Activated naive CD8-positive, alpha-beta T cell treated with anti-CD3 and anti-CD28 coated beads, Interleukin-2, amount 10 ng/mL, durations not matched to agents 7 days and 5 days (primary cell): ENCODE measurements at regions not wholly inside any gene's neighbourhood (a gene's known extent, or its start where the extent isn't known, plus 50 kb on each side); places are given as distances from the start of the nearest gene placed in this dataset.

ENCODE experiments used
- ATAC-seq: fragments of 150-1000 bp; cut with Tn5 transposase; one replicate; pipeline ENCODE4 v1.10.0; 2021; ENCODE audit warnings: low read depth, moderate library complexity
- POLR2A ChIA-PET: fragments of 350-600 bp; sonication (Branson Sonifier 250); formaldehyde crosslinking; loops from one replicate; lab custom pipeline; 2021; ENCODE audit warnings: antibody characterized with exemption; lab: Charles Lee
- DNase-seq: peaks from one replicate; pipeline ENCODE4 v3.0.0; 2021
- H3K27ac Mint-ChIP-seq: one replicate; pipeline ENCODE4 v1.8.0; 2022; ENCODE audit warnings: mild to moderate bottlenecking, mixed read lengths
- H3K27me3 Mint-ChIP-seq: one replicate; pipeline ENCODE4 v1.8.0; 2022; ENCODE audit warnings: mild to moderate bottlenecking, moderate library complexity, mixed read lengths
- H3K36me3 Mint-ChIP-seq: one replicate; pipeline ENCODE4 v1.8.0; 2021; ENCODE audit warnings: mild to moderate bottlenecking, mixed read lengths
- H3K4me1 Mint-ChIP-seq: one replicate; pipeline ENCODE4 v1.8.0; 2021; ENCODE audit warnings: mixed read lengths
- H3K4me3 Mint-ChIP-seq: one replicate; pipeline ENCODE4 v1.8.0; 2022; ENCODE audit warnings: mild to moderate bottlenecking, moderate library complexity, mixed read lengths
- H3K9me3 Mint-ChIP-seq: one replicate; pipeline ENCODE4 v1.8.0; 2021; ENCODE audit warnings: mixed read lengths

GRCh38 chr13:73189362-73189761 is 130.6 kb downstream of the KLF5 start:
- DNase-seq (no peak), ATAC-seq (no peak)
- no peak overlapping the region for H3K4me3 Mint-ChIP-seq
- H3K27ac Mint-ChIP-seq = no peak overlapping the region
- peaks cover 4% of the 10 kb centered on the region for H3K27me3 Mint-ChIP-seq
- peaks cover 3% of the 10 kb centered on the region for H3K9me3 Mint-ChIP-seq
- POLR2A ChIA-PET = interaction anchor here (0.6 kb wide), 1 partner anchor 8 kb away, joined by 3 read pairs; no protein-coding TSS in a partner anchor
- no peaks in the 10 kb centered on the region for H3K36me3 Mint-ChIP-seq
- peaks cover 3% of the 10 kb centered on the region for H3K4me1 Mint-ChIP-seq

GRCh38 chr13:73187106-73187505 is 128.3 kb downstream of the KLF5 start:
- DNase-seq (no peak), ATAC-seq (no peak)
- POLR2A ChIA-PET = no interaction called here
- no peaks in the 10 kb centered on the region for H3K36me3 Mint-ChIP-seq
- H3K9me3 Mint-ChIP-seq = peaks cover 1% of the 10 kb centered on the region
- no peak overlapping the region for H3K4me3 Mint-ChIP-seq
- H3K27ac Mint-ChIP-seq = no peak overlapping the region
- peaks cover 3% of the 10 kb centered on the region for H3K4me1 Mint-ChIP-seq
- H3K27me3 Mint-ChIP-seq = peaks cover 3% of the 10 kb centered on the region

- ATAC-seq (no peak), DNase-seq (no peak)
- Mint-ChIP-seq H3K27ac (no peak overlapping the region), H3K4me1 (no peaks in the 10 kb centered on the region), H3K9me3 (peaks cover 1% of the 10 kb centered on the region), H3K4me3 (no peak overlapping the region), H3K36me3 (no peaks in the 10 kb centered on the region), H3K27me3 (no peaks in the 10 kb centered on the region)
- POLR2A ChIA-PET = interaction anchor here (0.7 kb wide), 1 partner anchor 134 kb away, joined by 5 read pairs; no protein-coding TSS in a partner anchor
Measured at GRCh38 chr13:73179650-73180274, 121.0 kb downstream of the KLF5 start.

- ATAC-seq (no peak), DNase-seq (no peak)
- H3K4me3 Mint-ChIP-seq = no peak overlapping the region
- POLR2A ChIA-PET = no interaction called here
- no peak overlapping the region for H3K27ac Mint-ChIP-seq
- no peaks in the 10 kb centered on the region for H3K36me3 Mint-ChIP-seq
- no peaks in the 10 kb centered on the region for H3K9me3 Mint-ChIP-seq
- H3K27me3 Mint-ChIP-seq = peaks cover 4% of the 10 kb centered on the region
- H3K4me1 Mint-ChIP-seq = no peaks in the 10 kb centered on the region
Measured at GRCh38 chr13:73177916-73178565, 119.2 kb downstream of the KLF5 start.

GRCh38 chr13:73177017-73177416 is 118.2 kb downstream of the KLF5 start:
- DNase-seq = no peak
- POLR2A ChIA-PET = no interaction called here
- H3K36me3 Mint-ChIP-seq = no peaks in the 10 kb centered on the region
- ATAC-seq = no peak
- no peak overlapping the region for H3K27ac Mint-ChIP-seq
- peaks cover 4% of the 10 kb centered on the region for H3K27me3 Mint-ChIP-seq
- H3K9me3 Mint-ChIP-seq = no peaks in the 10 kb centered on the region
- no peaks in the 10 kb centered on the region for H3K4me1 Mint-ChIP-seq
- no peak overlapping the region for H3K4me3 Mint-ChIP-seq

GRCh38 chr13:73174521-73175010 is 115.8 kb downstream of the KLF5 start:
- no peaks in the 10 kb centered on the region for H3K9me3 Mint-ChIP-seq
- H3K27ac Mint-ChIP-seq = no peak overlapping the region

GRCh38 chr13:73173279-73173811 is 114.5 kb downstream of the KLF5 start:
- no peaks in the 10 kb centered on the region for H3K36me3 Mint-ChIP-seq
- H3K27ac Mint-ChIP-seq = no peak overlapping the region
- H3K4me1 Mint-ChIP-seq = peaks cover 2% of the 10 kb centered on the region
- POLR2A ChIA-PET = no interaction called here
- no peak overlapping the region for H3K4me3 Mint-ChIP-seq
- ATAC-seq (no peak), DNase-seq (no peak)
- no peaks in the 10 kb centered on the region for H3K9me3 Mint-ChIP-seq
- peaks cover 4% of the 10 kb centered on the region for H3K27me3 Mint-ChIP-seq

More at GRCh38 chr13:73174521-73175010, 115.8 kb downstream of the KLF5 start:
- Mint-ChIP-seq H3K4me1 (peaks cover 2% of the 10 kb centered on the region), H3K4me3 (no peak overlapping the region), H3K27me3 (peaks cover 4% of the 10 kb centered on the region), H3K36me3 (no peaks in the 10 kb centered on the region)
- ATAC-seq (no peak), DNase-seq (no peak)
- POLR2A ChIA-PET = no interaction called here

GRCh38 chr13:73171926-73172325 is 113.1 kb downstream of the KLF5 start:
- Mint-ChIP-seq H3K36me3 (no peaks in the 10 kb centered on the region), H3K4me1 (peaks cover 2% of the 10 kb centered on the region), H3K4me3 (no peak overlapping the region), H3K9me3 (no peaks in the 10 kb centered on the region), H3K27me3 (peaks cover 4% of the 10 kb centered on the region), H3K27ac (no peak overlapping the region)
- ATAC-seq = no peak
- POLR2A ChIA-PET = no interaction called here
- no peak for DNase-seq

- no peaks in the 10 kb centered on the region for H3K36me3 Mint-ChIP-seq
- ATAC-seq = no peak
- peaks cover under 1% of the 10 kb centered on the region for H3K9me3 Mint-ChIP-seq
- no peak overlapping the region for H3K4me3 Mint-ChIP-seq
- peaks cover 2% of the 10 kb centered on the region for H3K4me1 Mint-ChIP-seq
- POLR2A ChIA-PET = interaction anchor here (0.7 kb wide), 2 partner anchors 41 to 279 kb away, joined by 3 to 6 read pairs; no protein-coding TSS in a partner anchor
- H3K27me3 Mint-ChIP-seq = peaks cover 4% of the 10 kb centered on the region
- H3K27ac Mint-ChIP-seq = no peak overlapping the region
- no peak for DNase-seq
Measured at GRCh38 chr13:73171271-73171682, 112.5 kb downstream of the KLF5 start.

GRCh38 chr13:73169971-73170370 is 111.2 kb downstream of the KLF5 start:
- Mint-ChIP-seq H3K27me3 (peaks cover 4% of the 10 kb centered on the region), H3K4me3 (no peak overlapping the region), H3K36me3 (no peaks in the 10 kb centered on the region), H3K27ac (no peak overlapping the region), H3K4me1 (peaks cover 2% of the 10 kb centered on the region), H3K9me3 (peaks cover 2% of the 10 kb centered on the region)
- POLR2A ChIA-PET = no interaction called here
- no peak for DNase-seq
- ATAC-seq = no peak

- POLR2A ChIA-PET = no interaction called here
- no peak overlapping the region for H3K4me3 Mint-ChIP-seq
Measured at GRCh38 chr13:73168953-73169401, 110.2 kb downstream of the KLF5 start.

GRCh38 chr13:73168226-73168952 is 109.6 kb downstream of the KLF5 start:
- no peak for DNase-seq
- Mint-ChIP-seq H3K4me1 (peaks cover 2% of the 10 kb centered on the region), H3K4me3 (no peak overlapping the region), H3K36me3 (no peaks in the 10 kb centered on the region), H3K27me3 (no peaks in the 10 kb centered on the region), H3K27ac (no peak overlapping the region), H3K9me3 (peaks cover 2% of the 10 kb centered on the region)
- ATAC-seq = no peak
- POLR2A ChIA-PET = no interaction called here

More at GRCh38 chr13:73168953-73169401, 110.2 kb downstream of the KLF5 start:
- Mint-ChIP-seq H3K9me3 (peaks cover 2% of the 10 kb centered on the region), H3K27me3 (peaks cover 4% of the 10 kb centered on the region), H3K27ac (no peak overlapping the region), H3K4me1 (peaks cover 2% of the 10 kb centered on the region), H3K36me3 (no peaks in the 10 kb centered on the region)
- no peak for ATAC-seq
- no peak for DNase-seq
